Endothelial cell (in vitro differentiated cells): ENCODE measurements at regions not wholly inside any gene's neighbourhood (a gene's known extent, or its start where the extent isn't known, plus 50 kb on each side); places are given as distances from the start of the nearest gene placed in this dataset.

Source experiments
- DNase-seq: peaks from one replicate; pipeline ENCODE4 v3.0.0; 2021; ENCODE audit warnings: low spot score
- H3K27ac Mint-ChIP-seq: one replicate; pipeline ENCODE4 v1.8.0; 2021; ENCODE audit warnings: mixed read lengths, inconsistent platforms; ENCODE audit not compliant: unreplicated experiment
- H3K27me3 Mint-ChIP-seq: one replicate; pipeline ENCODE4 v1.8.0; 2021; ENCODE audit warnings: mild to moderate bottlenecking, moderate library complexity, mixed read lengths, inconsistent platforms; ENCODE audit not compliant: unreplicated experiment
- H3K36me3 Mint-ChIP-seq: one replicate; pipeline ENCODE4 v1.8.0; 2021; ENCODE audit warnings: mild to moderate bottlenecking, low read depth, mixed read lengths, inconsistent platforms; ENCODE audit not compliant: unreplicated experiment
- H3K4me1 Mint-ChIP-seq: one replicate; pipeline ENCODE4 v1.8.0; 2021; ENCODE audit warnings: mild to moderate bottlenecking, mixed read lengths, inconsistent platforms; ENCODE audit not compliant: unreplicated experiment
- H3K4me3 Mint-ChIP-seq: one replicate; pipeline ENCODE4 v1.8.0; 2021; ENCODE audit warnings: mild to moderate bottlenecking, mixed read lengths, inconsistent platforms; ENCODE audit not compliant: unreplicated experiment
- H3K9me3 Mint-ChIP-seq: one replicate; pipeline ENCODE4 v1.8.0; 2021; ENCODE audit warnings: mixed read lengths, inconsistent platforms; ENCODE audit not compliant: unreplicated experiment
- CTCF ChIP-seq: fragments of 200-600 bp; sonication (generic); IDR thresholded peaks from one replicate; pipeline ENCODE4 v1.5.0; 2021; ENCODE audit warnings: antibody characterized with exemption; ENCODE audit not compliant: unreplicated experiment

DNA sequence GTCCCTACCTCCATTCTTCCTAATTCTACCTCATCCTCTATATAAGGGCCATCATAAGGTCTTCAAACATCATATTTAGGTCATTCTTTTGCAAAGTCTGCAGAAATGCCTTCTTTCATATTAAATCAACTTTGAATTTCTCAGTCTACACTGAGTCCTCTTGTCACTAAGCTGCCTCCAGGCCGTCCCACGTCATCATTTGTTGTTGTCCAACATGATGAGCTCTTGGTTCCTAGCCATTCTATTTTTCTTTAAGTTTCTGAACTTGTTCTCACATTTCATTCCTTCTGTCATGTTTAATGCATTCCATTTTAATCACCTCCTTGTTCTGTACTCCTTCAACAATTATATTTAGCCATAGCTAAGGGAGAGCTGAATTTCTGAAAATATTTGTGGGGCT is 59.2 kb upstream of the PGR start:
- no peak overlapping the region for H3K27ac Mint-ChIP-seq
- no peak for TF ChIP-seq CTCF
- no peaks in the 10 kb centered on the region for H3K27me3 Mint-ChIP-seq
- H3K36me3 Mint-ChIP-seq, result no peaks in the 10 kb centered on the region
- DNase-seq, result no peak
- no peaks in the 10 kb centered on the region for H3K4me1 Mint-ChIP-seq
- H3K9me3 Mint-ChIP-seq, result no peaks in the 10 kb centered on the region
- H3K4me3 Mint-ChIP-seq, result no peak overlapping the region

DNA sequence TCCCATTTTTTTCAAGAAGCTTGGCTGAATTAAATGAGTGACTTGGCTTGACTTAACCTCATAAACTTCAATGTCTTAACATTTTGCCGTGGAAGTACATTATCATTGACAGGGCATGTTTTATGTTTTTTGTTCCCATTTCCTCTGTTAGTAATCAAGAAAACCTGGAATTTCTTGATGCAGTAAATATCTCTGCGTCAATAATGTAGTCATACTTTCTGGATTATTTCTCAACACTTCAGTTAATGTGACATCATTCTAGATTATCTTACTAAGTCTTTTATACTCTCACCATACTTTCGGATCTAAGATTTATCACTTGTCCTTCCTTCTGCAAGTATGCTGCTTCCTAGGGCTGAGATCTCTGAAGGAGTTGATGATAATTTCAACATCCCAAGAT is 58.6 kb upstream of the PGR start:
- TF ChIP-seq CTCF, result no peak
- Mint-ChIP-seq H3K27me3 (no peaks in the 10 kb centered on the region), H3K36me3 (no peaks in the 10 kb centered on the region), H3K9me3 (no peaks in the 10 kb centered on the region), H3K4me3 (no peak overlapping the region), H3K27ac (no peak overlapping the region), H3K4me1 (no peaks in the 10 kb centered on the region)
- DNase-seq, result no peak

GRCh38 chr11:101187748-101188147 is 58.1 kb upstream of the PGR start:
- H3K4me1 Mint-ChIP-seq, result no peaks in the 10 kb centered on the region
- no peak for DNase-seq
- no peak overlapping the region for H3K27ac Mint-ChIP-seq
- no peaks in the 10 kb centered on the region for H3K9me3 Mint-ChIP-seq
- no peaks in the 10 kb centered on the region for H3K36me3 Mint-ChIP-seq
- H3K27me3 Mint-ChIP-seq, result no peaks in the 10 kb centered on the region
- no peak overlapping the region for H3K4me3 Mint-ChIP-seq
- TF ChIP-seq CTCF, result no peak

DNA sequence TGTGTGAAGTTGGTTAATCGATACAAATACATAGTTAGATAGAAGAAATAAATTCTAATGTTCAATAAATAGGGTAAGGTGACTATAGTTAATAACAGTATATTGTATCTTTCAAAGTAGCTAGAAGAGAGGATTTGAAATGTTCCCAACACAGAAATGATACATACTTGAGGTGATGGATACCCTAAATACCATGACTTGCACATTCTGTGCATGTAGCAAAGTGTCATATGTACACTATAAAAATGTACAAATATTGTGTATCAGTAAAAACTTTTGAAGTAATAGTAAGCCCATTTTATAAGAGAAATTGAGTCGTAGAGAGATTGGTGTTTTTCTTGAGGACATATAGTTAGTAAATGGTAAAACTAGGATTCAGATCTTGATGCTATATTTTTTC is 56.4 kb upstream of the PGR start:
- Mint-ChIP-seq H3K9me3 (no peaks in the 10 kb centered on the region), H3K27me3 (no peaks in the 10 kb centered on the region), H3K4me3 (no peak overlapping the region), H3K36me3 (no peaks in the 10 kb centered on the region), H3K4me1 (no peaks in the 10 kb centered on the region), H3K27ac (no peak overlapping the region)
- no peak for TF ChIP-seq CTCF
- DNase-seq, result no peak

GRCh38 chr11:101182467-101182866 is 52.9 kb upstream of the PGR start:
- no peak for TF ChIP-seq CTCF
- Mint-ChIP-seq H3K4me1 (no peaks in the 10 kb centered on the region), H3K36me3 (no peaks in the 10 kb centered on the region), H3K9me3 (no peaks in the 10 kb centered on the region), H3K4me3 (no peak overlapping the region), H3K27me3 (no peaks in the 10 kb centered on the region), H3K27ac (no peak overlapping the region)
- DNase-seq, result no peak
